ENCODE measurements at regions not wholly inside any gene's neighbourhood (a gene's known extent, or its start where the extent isn't known, plus 50 kb on each side); places are given as distances from the start of the nearest gene placed in this dataset.

- Mint-ChIP-seq H3K4me3 (no peak overlapping the region), H3K27me3 (no peaks in the 10 kb centered on the region), H3K36me3 (ENCODE audit: low read depth) (no peaks in the 10 kb centered on the region), H3K9me3 (peaks cover 7% of the 10 kb centered on the region), H3K4me1 (ENCODE audit: low read depth) (no peaks in the 10 kb centered on the region), H3K27ac (no peak overlapping the region)
- DNase-seq: no peak
- ChIA-PET POLR2A (no interaction called here), CTCF (no interaction called here)
- H3K4me3 ChIP-seq (ENCODE audit: low read length): no peak overlapping the region
- no peaks in the 10 kb centered on the region for H3K4me1 ChIP-seq (ENCODE audit: insufficient read depth, low read length)
- no peak overlapping the region for H3K27ac ChIP-seq (ENCODE audit: low read depth in 1 of 2, low read length in 2 of 2)
- H3K36me3 ChIP-seq (ENCODE audit: insufficient read depth, low read length): no peaks in the 10 kb centered on the region
- H3K27me3 ChIP-seq (ENCODE audit: control insufficient read depth in 1 of 2, insufficient read depth in 2 of 2, low read length in 2 of 2): no peaks in the 10 kb centered on the region
- no peak for ATAC-seq (ENCODE audit: poor library complexity)
- H3K9me3 ChIP-seq (ENCODE audit: control insufficient read depth in 1 of 2, insufficient read depth in 1 of 2, low read length in 2 of 2): peaks cover 0 to 4% of the 10 kb centered on the region in 2 experiments
- TF ChIP-seq CTCF (IDR thresholded peaks at IDR 0.05): no peak
- intact Hi-C loops (cut with DNase I, micrococcal nuclease): no loop called here
Observed at GRCh38 chr4:33226783-33227182, 2506.6 kb downstream of the PCDH7 start.

- Mint-ChIP-seq H3K4me3 (no peak overlapping the region), H3K27me3 (no peaks in the 10 kb centered on the region), H3K27ac (no peak overlapping the region), H3K4me1 (ENCODE audit: low read depth) (no peaks in the 10 kb centered on the region), H3K36me3 (ENCODE audit: low read depth) (no peaks in the 10 kb centered on the region), H3K9me3 (peaks cover 4% of the 10 kb centered on the region)
- no peaks in the 10 kb centered on the region for H3K27me3 ChIP-seq (ENCODE audit: control insufficient read depth in 1 of 2, insufficient read depth in 2 of 2, low read length in 2 of 2)
- H3K9me3 ChIP-seq (ENCODE audit: control insufficient read depth in 1 of 2, insufficient read depth in 1 of 2, low read length in 2 of 2): peaks cover 0 to 8% of the 10 kb centered on the region in 2 experiments
- ATAC-seq (ENCODE audit: poor library complexity) (no peak), DNase-seq (no peak)
- H3K36me3 ChIP-seq (ENCODE audit: insufficient read depth, low read length): no peaks in the 10 kb centered on the region
- H3K4me1 ChIP-seq (ENCODE audit: insufficient read depth, low read length): no peaks in the 10 kb centered on the region
- no peak overlapping the region for H3K4me3 ChIP-seq (ENCODE audit: low read length)
- ChIA-PET CTCF (no interaction called here), POLR2A (no interaction called here)
- TF ChIP-seq CTCF (IDR thresholded peaks at IDR 0.05): no peak
- intact Hi-C loops (cut with DNase I, micrococcal nuclease): no loop called here
- no peak overlapping the region for H3K27ac ChIP-seq (ENCODE audit: low read depth in 1 of 2, low read length in 2 of 2)
Observed at GRCh38 chr4:33255094-33255493, 2534.9 kb downstream of the PCDH7 start.

GRCh38 chr4:33255507-33255906 is 2535.3 kb downstream of the PCDH7 start:
- Mint-ChIP-seq H3K27me3 (no peaks in the 10 kb centered on the region), H3K4me3 (no peak overlapping the region), H3K9me3 (peaks cover 4% of the 10 kb centered on the region), H3K36me3 (ENCODE audit: low read depth) (no peaks in the 10 kb centered on the region), H3K27ac (no peak overlapping the region), H3K4me1 (ENCODE audit: low read depth) (no peaks in the 10 kb centered on the region)
- no peak for ATAC-seq (ENCODE audit: poor library complexity)
- Histone ChIP-seq H3K27ac (ENCODE audit: low read depth in 1 of 2, low read length in 2 of 2) (no peak overlapping the region), H3K4me3 (ENCODE audit: low read length) (no peak overlapping the region), H3K36me3 (ENCODE audit: insufficient read depth, low read length) (no peaks in the 10 kb centered on the region), H3K9me3 (ENCODE audit: control insufficient read depth in 1 of 2, insufficient read depth in 1 of 2, low read length in 2 of 2) (peaks cover 0 to 8% of the 10 kb centered on the region in 2 experiments), H3K27me3 (ENCODE audit: control insufficient read depth in 1 of 2, insufficient read depth in 2 of 2, low read length in 2 of 2) (no peaks in the 10 kb centered on the region), H3K4me1 (ENCODE audit: insufficient read depth, low read length) (no peaks in the 10 kb centered on the region)
- intact Hi-C loops (cut with DNase I, micrococcal nuclease): no loop called here
- no peak for DNase-seq
- no peak for TF ChIP-seq CTCF (IDR thresholded peaks at IDR 0.05)
- CTCF ChIA-PET: no interaction called here
- POLR2A ChIA-PET: no interaction called here
